ENCODE measurements at regions not wholly inside any gene's neighbourhood (a gene's known extent, or its start where the extent isn't known, plus 50 kb on each side); places are given as distances from the start of the nearest gene placed in this dataset.

DNA sequence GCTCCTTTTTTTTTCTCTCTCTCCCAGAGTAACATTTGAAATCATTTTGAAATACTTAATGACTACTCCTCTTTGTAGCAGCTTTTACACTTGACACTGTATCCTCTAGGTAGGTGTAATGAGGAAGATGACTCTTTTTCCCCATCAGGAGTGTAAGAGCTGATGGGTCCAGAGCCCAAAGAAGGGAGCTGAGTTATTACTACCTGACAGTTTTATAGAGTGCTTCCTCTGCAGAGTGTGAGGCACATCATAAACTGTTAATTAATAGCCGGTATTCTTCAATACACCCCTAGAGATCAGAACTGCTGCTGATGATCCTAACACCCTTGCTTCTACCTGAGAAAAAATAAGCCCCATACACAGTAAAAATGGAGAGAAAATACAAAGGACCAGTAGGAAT is 279.8 kb upstream of the SEMA3A start:
- no peak for DNase-seq

DNA sequence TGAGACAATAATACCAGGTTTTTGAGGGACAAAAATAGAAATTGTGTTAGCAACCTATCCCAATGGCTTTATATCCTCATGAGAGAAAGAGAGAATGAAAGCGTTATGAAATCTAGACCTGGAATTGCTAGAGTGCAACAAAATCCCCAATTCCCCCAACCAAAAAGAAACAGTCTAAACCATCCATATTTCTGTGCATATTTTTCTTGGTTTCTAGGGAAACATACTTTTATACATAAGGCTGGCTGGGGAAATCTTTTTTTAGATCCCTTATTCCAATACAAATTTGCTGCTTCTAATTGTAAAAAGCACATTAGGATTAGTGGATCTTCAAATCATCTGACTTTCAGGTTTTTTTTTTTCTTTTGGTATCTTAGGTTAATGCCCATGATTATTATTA is 277.0 kb upstream of the SEMA3A start:
- DNase-seq = no peak

DNA sequence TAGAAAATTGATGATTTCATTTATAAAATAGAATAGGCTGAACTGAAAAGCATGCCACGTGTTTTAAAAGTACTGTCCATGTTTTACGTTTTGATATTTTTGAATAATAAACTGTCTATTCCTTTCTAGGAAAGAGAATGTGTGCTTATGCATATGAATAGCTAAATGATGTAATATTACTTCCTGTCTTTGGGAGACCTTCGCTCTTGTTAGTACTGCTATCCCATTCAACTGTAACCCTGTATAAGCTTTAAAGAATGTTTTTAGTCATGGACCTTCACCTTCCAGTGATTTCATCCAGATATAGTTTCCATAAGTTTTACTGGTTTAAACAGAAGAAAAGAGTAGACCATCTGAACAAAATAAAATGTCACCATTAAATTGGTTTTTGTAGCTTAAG is 274.4 kb upstream of the SEMA3A start:
- DNase-seq = no peak

DNA sequence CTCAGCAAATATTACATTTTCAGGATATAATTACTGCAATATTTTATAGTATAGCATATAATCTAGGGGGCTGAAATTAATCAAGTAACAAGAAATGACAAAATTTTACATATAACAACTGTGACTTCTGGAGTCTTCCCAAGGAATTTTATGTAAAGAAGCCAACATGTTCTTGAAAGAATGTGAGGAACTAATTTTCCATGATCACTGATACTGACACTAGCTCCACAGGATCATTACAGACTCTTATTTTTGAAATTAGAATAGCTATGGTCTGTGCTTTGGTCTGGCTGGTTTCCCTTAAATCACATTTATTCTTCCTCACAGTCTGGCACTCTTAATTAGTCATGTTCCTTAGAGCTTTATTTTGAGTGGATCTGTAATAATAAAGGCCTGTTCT is 267.7 kb upstream of the SEMA3A start:
- no peak for DNase-seq

DNA sequence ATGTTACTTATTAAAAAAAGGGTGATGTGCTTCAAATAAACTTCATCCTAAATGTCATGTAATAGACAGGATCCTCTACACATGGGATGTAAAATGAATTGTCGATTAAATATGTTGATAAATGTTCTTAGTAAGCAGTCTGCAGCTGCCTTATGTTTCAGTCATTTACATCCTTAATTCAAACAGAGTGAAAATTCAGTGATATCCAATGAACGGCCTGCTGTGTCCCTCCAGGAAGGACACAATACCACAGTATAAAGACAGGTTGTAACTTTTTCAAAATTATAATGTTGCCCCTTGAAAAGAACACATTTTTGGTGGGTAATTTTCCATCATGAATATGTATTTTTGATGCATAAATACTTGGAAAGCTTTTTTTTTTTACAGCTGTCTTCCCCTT is 266.5 kb upstream of the SEMA3A start:
- no peak for DNase-seq

DNA sequence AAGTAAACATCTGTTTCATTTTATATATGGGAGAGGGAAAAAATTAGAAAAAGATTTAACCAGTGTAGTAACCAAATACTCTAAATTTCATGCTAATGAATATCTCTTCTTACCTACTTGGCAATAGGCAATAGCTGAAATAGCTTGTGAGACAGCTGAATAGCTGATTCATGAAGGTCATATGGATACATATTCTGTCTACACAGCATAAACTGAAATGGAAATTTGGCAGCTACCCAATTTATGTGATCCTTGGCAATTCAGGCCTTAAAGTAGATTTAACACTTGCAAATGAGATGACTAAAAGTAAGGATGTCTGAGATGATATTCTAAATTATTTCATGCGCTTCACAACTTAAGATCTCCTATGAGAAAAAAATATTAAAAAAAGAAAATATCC is 261.2 kb upstream of the SEMA3A start:
- no peak for DNase-seq

DNA sequence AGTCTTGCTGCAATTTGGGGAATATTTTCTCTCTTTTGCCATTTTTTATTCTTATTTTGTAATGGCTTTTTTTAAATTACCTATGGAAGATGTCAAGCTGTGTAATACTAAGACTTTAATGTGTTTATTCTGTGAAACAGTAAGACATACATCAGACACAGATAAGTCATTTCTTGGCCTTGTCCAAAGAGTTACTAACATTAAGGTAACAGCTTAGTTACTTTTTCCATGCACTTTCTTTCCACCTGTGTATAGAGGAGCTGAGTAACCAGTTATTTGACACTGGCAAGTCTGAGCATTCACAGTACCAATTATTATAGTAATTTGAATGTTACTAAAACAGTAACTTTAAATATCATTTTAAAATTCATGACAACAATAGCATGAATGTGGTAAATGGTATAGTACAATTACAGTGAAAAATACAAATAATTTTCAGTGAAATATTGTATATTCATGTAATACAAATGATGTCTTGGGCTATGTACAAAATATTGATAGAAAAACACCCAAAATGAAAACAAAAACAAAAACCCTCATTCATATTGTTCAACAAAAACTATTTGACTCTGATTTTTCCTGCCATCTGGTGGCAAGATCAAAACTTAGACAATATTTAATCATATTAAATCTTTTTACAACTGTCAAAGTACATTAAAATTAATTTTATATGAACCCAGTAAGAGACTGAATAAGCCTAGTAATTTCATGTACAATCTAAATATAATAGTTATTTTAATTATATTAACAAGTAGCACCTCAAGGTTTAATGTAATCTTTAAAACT is 259.8 kb upstream of the SEMA3A start:
- no peak for DNase-seq

DNA sequence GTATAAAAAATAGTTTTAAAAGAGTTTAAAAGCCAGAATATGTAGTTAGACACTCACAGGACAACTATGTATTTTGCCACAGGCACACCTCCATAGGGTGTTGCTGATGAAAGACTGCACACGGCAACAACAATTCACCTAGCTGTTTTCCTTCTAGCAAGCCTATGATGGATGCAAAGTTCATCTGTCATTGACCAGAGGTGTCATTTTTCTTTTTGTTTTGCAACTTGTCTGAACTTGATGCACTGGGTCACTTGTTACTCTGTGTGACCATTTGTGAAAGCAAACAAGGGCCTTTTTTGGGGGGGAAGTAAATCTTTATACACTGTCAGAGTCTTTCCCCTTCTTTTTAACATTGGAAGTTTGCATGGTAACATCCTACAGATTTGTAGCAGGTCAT is 258.0 kb upstream of the SEMA3A start:
- no peak for DNase-seq

DNA sequence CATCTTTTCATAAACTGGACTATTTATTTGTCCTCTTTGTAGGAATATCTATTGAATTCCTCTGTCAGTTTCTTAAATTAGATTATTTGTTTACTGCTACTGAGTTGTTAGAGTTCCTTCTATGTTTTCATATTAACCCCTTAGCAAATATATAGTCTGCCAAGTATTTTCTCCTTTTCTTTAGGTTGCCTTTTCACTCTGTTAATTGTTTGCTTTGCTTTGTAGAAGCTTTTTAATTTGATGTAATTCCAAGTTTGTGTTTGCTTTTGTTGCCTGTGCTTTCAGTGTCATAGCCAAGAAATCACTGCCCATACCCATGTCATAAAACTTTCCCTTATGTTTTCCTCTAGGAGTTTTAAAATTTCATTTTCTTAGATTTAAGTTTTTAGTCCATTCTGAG is 256.2 kb upstream of the SEMA3A start:
- no peak for DNase-seq

DNA sequence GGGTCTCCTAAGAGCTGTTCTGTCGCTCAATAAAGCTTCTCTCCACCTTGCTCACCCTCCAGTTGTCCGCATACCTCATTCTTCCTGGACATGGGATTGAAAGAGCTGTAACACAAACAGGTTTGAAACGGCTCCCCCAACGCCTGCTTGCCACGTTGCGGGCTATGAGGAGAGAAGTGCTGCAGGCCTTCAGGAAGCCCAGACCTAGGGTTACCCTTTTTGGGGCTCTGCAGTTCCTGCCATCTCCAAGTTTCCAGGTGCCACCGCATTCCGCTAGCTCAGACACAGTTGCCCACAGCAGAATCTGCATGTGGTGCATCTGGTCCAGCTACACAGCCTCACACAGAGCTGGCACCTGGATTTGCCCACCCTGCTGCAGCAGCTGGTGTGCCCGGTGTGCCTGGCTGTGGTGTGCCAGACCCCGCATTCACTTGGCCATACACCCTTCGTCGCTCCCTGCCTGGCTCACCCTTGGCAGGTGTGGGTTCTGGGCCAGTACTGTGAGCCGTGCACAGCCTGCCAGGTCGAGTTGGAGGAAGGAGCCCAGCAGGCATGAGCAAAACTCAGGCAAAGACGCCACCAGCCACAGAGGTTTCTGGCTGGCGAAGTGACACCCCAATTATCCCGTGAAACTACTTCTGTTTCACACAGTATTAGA is 253.2 kb upstream of the SEMA3A start:
- DNase-seq = no peak

DNA sequence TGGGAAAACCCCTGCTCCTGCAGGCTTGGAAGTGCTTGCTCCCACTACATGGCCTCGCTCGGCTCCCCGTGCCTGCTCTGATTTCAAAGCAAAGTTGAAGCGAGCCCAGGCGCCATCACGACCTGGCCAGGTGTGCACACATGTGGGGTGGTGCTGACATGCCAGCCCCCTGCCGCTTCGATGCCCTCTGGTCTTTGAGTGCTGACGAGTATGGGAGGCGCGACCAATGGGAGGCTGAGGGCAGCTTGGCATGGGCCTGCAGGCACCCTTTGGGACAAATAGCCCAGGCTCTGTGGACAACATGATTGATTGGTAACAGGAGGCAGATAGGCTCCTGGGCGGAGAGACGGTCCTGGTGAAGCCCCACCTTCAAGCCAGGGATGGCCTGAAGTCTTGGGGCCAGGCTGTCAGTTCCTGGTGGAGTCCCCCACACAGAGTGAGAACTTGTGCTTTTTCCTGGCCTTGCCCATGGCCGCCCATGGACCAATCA is 252.4 kb upstream of the SEMA3A start:
- DNase-seq = no peak

DNA sequence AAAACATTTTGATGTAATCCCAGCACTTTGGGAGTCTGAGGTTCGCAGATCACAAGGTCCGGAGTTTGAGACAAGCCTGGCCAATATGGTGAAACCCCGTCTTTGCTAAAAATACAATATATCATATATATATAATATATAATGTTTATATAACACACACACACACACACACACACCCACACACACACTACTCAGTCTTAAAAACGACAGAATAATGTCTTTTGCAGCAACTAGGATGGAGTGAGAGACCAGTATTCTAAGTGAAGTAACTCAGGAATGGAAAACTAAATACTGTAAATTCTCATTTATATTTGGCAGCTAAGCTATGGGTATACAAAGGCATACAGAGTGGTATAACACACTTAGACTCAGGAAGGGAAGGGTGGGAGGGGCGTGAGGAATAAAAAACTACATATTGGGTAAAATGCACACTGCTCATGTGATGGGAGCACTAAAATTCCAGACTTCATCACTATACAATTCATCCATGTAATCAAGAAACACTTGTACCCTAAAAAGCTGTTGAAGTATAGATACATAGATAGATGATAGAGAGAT is 231.2 kb upstream of the SEMA3A start:
- DNase-seq = no peak

DNA sequence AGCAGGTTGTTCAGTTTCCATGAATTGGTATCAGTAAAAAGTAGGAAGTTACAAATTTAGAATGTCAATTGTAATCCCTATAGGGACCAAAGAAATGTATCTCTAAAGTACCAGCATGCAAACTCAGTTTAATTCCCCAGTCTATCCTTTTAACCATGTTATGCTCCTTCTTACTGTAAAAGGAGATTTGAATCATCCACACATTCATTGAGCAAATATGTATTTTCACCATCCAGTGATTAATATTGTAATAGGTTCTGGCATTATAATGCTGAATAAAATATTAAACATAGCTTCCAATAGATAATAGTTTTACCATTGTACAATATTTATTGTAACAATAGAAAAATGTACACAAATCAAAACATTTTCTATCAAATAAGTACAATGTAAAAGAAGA is 228.2 kb upstream of the SEMA3A start:
- DNase-seq = no peak

DNA sequence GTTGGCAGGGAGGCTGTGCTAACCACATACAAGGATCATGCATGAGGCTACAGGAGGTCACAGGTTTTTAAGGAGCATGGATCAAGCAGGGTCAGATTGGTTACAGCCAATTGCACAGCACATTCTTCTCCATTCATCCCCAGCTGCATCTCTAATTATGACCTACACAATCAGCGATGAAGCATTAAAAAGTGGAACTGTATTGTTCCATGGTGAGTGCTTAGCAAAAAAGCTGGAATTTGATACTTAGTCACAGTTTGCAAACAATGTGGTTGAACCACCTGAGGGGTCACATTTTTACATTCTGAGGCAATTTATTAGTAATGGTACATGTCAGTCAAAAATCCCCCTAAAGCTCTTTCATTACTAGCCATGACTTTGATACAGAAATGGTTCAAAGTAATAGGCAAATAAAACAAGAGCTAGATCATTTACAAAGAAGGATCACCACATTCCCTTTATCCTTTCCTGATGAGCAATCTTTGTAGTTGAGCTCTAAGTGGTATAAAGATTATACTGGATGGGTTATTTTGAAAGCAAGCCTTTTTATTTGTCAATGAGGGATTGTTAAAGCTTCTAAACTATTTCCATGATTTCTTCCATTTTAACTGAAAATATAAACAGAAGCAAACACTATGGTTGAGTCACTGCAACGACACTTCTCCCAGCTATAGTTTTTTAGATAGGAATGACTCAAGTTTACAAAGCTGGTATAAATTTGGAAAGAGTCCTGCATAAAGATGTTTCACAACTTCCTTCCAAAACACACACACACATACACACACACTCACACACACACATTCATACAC is 217.8 kb upstream of the SEMA3A start:
- no peak for DNase-seq

DNA sequence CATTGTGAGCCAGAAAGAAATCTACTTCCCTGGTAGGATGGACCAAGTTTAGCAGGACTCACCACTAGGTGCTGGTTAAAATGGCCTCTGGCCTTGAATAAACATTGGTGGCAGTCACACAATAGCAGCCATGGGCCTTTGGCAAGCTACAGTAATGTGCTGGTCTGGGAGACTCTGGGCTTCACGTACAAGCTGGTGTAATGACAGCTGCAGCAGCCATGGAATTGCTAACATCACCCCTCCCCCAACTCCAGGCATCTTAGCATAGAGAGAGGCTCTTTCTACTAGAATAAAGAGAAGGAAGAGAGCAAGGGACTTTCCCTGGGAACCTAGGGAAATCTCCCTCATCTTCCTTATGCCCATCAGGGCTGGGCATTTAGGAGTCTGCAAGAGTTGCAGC is 205.1 kb upstream of the SEMA3A start:
- no peak for DNase-seq

DNA sequence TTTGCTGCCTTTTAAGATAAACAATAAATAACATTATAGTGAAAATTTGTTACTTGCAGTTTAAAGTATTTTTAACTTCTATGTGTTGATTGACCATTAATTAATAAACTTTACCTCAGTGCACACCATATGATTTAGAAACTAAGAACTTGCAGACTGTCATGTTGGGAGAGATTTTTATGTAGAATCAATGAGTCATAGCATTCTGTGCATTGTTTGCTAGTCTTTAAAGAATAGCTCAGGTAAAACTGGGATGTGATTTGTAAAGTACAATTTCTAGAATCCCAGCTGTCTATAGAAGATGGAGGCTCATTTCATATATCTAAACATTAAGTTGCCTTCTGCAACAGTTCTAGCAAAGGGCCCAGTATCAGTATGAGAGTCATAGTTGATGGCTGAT is 199.6 kb upstream of the SEMA3A start:
- no peak for DNase-seq

DNA sequence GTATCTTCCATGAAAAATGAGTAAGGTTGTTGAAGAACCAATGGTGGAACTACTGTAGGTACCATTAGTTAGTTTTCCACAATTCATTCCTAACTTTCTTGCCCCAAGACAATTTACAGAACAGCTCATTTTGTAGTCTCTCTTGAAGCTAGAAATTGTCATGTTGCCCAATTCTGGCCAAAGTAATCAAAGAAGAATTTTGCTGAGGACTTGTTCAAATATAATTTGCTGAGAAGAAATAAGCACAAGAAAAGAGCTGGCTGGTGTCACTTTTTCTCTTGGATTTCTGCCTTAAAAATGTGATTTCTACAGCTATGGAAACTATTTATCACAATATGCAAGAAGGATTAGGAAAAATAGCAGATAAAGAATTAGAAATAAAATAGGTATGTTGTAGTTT is 199.2 kb upstream of the SEMA3A start:
- no peak for DNase-seq

DNA sequence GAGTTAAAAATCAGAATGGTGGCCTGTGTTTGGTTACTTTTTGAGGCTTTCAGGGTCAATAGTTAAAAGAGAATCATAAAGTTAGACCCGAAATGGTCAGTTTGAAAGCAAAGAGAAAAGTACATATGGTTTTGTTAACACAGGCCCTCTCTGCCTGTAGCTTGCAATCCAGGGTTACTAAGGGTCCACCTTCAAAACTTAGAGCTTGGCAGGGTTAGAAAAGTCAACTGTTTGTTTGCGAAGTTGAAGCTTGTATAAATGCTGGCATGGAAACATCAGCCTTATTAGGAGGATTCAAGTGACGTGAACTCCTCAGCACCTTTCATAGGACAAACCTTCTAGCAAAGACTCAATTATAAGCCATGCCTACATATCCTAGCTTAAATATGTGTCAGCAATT is 196.3 kb upstream of the SEMA3A start:
- DNase-seq = no peak

DNA sequence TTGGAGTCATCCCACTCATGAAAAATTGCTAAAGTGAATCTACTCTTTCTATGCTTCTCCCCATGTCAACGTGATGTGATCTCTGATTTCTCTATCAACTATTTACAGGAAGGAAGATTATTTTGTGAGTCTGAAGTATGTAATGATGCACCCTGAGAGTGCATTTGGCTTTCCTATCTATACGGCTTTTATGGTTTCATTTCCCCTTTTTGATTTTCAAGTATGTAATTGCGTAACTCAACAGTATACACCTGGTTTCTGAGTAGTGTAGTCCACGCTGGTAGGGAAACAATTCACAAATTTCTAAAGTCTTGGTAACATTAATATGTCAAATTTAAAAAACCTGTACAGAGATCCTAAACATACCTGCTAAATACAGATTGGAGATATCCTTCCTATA is 194.7 kb upstream of the SEMA3A start:
- no peak for DNase-seq

DNA sequence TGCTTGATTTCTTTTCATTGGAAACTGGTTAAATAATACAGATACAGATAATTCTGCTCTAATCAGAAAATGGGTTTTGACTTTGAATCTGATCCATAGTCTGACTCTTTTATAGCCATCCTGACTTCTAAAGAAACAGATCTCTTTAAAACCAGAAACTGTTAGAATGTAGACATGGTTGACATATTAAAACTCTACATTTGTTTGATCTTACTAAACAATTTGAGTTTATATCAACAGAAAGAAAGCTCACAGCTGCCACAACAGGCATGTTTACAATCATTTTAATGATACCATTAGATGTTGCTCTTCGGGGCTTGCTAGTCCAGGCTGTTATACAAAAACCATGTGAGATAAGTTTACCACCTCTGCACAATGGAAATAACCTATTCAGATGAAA is 193.0 kb upstream of the SEMA3A start:
- no peak for DNase-seq

DNA sequence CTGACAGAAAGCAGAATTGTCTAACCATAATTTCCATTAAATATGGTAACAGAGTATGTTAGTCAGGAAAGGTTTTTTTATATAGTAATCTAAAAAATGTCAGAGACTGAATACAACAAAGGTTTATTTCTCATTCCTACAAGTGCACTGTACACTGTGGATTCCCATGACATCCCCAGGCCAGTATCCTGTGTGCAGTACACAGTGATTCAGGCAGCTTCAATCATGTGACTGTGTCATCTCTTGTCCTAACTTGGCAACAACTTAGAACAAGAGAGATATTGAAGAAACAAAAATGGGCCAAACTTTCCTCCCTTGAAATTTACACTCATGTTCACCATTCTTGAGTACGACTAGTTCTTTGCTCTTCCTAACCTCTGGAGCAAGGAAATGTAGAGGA is 189.8 kb upstream of the SEMA3A start:
- DNase-seq = no peak

DNA sequence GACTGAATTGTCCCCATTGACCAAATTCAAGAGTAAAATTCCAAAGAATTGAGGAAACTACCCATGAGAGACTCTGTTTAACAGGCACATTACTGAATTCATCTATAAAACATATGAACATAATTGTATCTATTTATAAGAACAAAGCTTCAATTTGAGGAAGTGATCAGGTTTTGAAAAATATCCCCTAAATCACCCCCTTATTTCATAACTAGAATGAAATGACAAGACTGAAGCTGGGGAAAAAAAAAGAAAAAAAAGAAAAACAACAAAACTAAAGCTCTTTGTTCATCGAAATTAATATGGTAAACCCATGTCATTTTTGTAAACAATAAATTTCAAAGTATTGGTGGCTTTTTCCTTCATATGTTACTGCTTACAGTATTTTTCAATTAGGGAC is 184.9 kb upstream of the SEMA3A start:
- no peak for DNase-seq

DNA sequence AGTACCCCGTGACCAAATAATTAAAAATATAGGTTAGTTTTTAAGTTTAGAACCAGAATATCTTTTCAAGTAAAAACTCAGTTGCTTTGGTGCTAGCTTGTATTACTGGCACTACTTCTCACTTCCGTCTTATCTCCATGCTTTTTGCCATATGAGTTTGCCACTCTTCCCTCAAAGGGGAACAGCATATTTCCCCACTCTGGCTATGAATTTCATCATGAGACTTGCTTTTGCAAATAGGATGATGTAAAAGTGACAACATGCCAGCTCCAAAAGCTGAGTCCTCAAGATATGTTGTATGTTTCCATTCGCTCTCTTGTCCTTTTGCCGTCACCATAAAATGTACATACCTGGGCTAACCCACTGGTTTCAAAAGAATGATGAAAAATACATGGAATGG is 178.1 kb upstream of the SEMA3A start:
- DNase-seq = no peak

DNA sequence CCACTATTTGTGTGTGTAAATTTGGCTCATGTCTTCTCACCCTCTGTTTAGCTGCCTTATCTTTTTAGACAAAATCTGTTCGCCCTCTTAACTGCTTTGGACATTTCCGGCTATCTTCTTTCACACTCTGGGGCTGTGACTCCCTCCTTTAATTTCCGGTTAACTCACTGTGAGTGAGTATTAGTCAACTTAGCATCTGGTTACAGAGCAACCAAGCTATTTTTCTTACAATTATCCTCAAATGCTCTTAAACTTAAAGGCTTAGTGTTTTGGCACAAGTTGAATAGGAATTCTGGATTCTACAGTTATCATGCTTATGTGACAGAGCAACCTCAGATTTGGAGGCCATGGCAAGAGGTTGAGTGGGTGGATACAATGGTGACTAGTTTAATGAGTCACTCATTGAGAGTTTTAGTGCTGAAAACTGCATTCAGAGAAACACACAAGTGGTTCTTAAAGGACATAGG is 177.6 kb upstream of the SEMA3A start:
- no peak for DNase-seq

Data from CD4-positive, alpha-beta T cell treated with Interleukin-4 for 4 hours (primary cell).